NCI-H345 treated with DMSO at 0.1 percent for 48 hours (cell line): ENCODE measurements at regions not wholly inside any gene's neighbourhood (a gene's known extent, or its start where the extent isn't known, plus 50 kb on each side); places are given as distances from the start of the nearest gene placed in this dataset.
"Not testable (repeated sequence)": the region's sequence is repeated elsewhere in the genome, so short reads cannot be mapped to it uniquely, and the experiment has no call there.

ENCODE experiments used
- DNase-seq: peaks from one replicate; lab custom pipeline; 2025; ENCODE audit not compliant: unreplicated experiment; lab: John Stamatoyannopoulos, UW

GRCh38 chr5:21484498-21484889 lies 1368.7 kb downstream of the CDH12 start:
- DNase-seq, result not testable (repeated sequence)

- not testable (repeated sequence) for DNase-seq
Observed at GRCh38 chr5:21483790-21484497, 1369.2 kb downstream of the CDH12 start.

- DNase-seq, result not testable (repeated sequence)
Observed at GRCh38 chr5:21482983-21483650, 1370.0 kb downstream of the CDH12 start.

GRCh38 chr5:21482522-21482921 lies 1370.6 kb downstream of the CDH12 start:
- DNase-seq, result not testable (repeated sequence)

- not testable (repeated sequence) for DNase-seq
Observed at GRCh38 chr5:21481320-21482270, 1371.5 kb downstream of the CDH12 start.

- not testable (repeated sequence) for DNase-seq
Observed at GRCh38 chr5:21480054-21480453, 1373.1 kb downstream of the CDH12 start.

GRCh38 chr5:21473981-21474380 lies 1379.2 kb downstream of the CDH12 start:
- DNase-seq, result not testable (repeated sequence)

GRCh38 chr5:21473436-21473835 lies 1379.7 kb downstream of the CDH12 start:
- not testable (repeated sequence) for DNase-seq

- not testable (repeated sequence) for DNase-seq
Observed at GRCh38 chr5:21471691-21472090, 1381.5 kb downstream of the CDH12 start.

- DNase-seq, result not testable (repeated sequence)
Observed at GRCh38 chr5:21469523-21470101, 1383.5 kb downstream of the CDH12 start.

- not testable (repeated sequence) for DNase-seq
Observed at GRCh38 chr5:21467544-21467943, 1385.6 kb downstream of the CDH12 start.

- not testable (repeated sequence) for DNase-seq
Observed at GRCh38 chr5:21459744-21460073, 1393.4 kb downstream of the CDH12 start.

- no peak for DNase-seq
Observed at GRCh38 chr5:21452449-21452848, 1400.7 kb downstream of the CDH12 start.

GRCh38 chr5:21432646-21433045 lies 1420.5 kb downstream of the CDH12 start:
- DNase-seq, result no peak

GRCh38 chr5:21424907-21425306 lies 1428.2 kb downstream of the CDH12 start:
- DNase-seq, result no peak

- no peak for DNase-seq
Observed at GRCh38 chr5:21419383-21419782, 1431.4 kb upstream of the CDH18 start.

GRCh38 chr5:21402089-21402488 lies 1414.1 kb upstream of the CDH18 start:
- DNase-seq, result not testable (repeated sequence)

GRCh38 chr5:21398511-21398910 lies 1410.5 kb upstream of the CDH18 start:
- DNase-seq, result no peak

GRCh38 chr5:21397693-21398092 lies 1409.7 kb upstream of the CDH18 start:
- no peak for DNase-seq

GRCh38 chr5:21391506-21391905 lies 1403.5 kb upstream of the CDH18 start:
- no peak for DNase-seq

GRCh38 chr5:21360754-21361153 lies 1372.8 kb upstream of the CDH18 start:
- not testable (repeated sequence) for DNase-seq
